Mesenchymal stem cell (in vitro differentiated cells and primary cell): ENCODE measurements at regions not wholly inside any gene's neighbourhood (a gene's known extent, or its start where the extent isn't known, plus 50 kb on each side); places are given as distances from the start of the nearest gene placed in this dataset.

Experiments used
- DNase-seq: peaks from one replicate; pipeline ENCODE4 v3.0.0-alpha.2; 2013
- H2AFZ ChIP-seq: one replicate; pipeline ENCODE4 v1.6.1; 2013; ENCODE audit warnings: low read depth, mild to moderate bottlenecking, control low read depth, inconsistent platforms, low read length, moderate library complexity
- H2AK5ac ChIP-seq: 2 replicates; pipeline ENCODE4 v1.6.1; 2013; ENCODE audit warnings: low read length, moderate library complexity, mild to moderate bottlenecking, inconsistent platforms; ENCODE audit not compliant: severe bottlenecking
- H2BK120ac ChIP-seq: one replicate; pipeline ENCODE4 v1.6.1; 2013; ENCODE audit warnings: low read depth, mild to moderate bottlenecking, inconsistent platforms, low read length, moderate library complexity
- H2BK12ac ChIP-seq, 2 experiments: one replicate each; pipeline ENCODE4 v1.6.1; 2013; ENCODE audit warnings: inconsistent platforms in 2 of 2, low read length in 2 of 2, mild to moderate bottlenecking in 2 of 2, moderate library complexity in 2 of 2, control low read depth in 1 of 2
- H2BK15ac ChIP-seq: one replicate; pipeline ENCODE4 v1.6.1; 2013; ENCODE audit warnings: mild to moderate bottlenecking, low read depth, inconsistent platforms; ENCODE audit not compliant: poor library complexity, severe bottlenecking
- H2BK5ac ChIP-seq: 2 replicates; pipeline ENCODE4 v1.6.1; 2013; ENCODE audit warnings: low read depth, mild to moderate bottlenecking, low read length, control low read depth, inconsistent platforms; ENCODE audit not compliant: poor library complexity, severe bottlenecking
- H3K14ac ChIP-seq, 2 experiments: one replicate each; pipeline ENCODE4 v1.6.1; 2013; ENCODE audit warnings: inconsistent platforms in 2 of 2, low read length in 2 of 2, control low read depth in 1 of 2, mild to moderate bottlenecking in 1 of 2, moderate library complexity in 1 of 2
- H3K18ac ChIP-seq, 2 experiments: one replicate each; pipeline ENCODE4 v1.6.1; 2013; ENCODE audit warnings: inconsistent platforms in 2 of 2, low read length in 2 of 2, control low read depth in 1 of 2, low read depth in 1 of 2, mild to moderate bottlenecking in 1 of 2
- H3K23ac ChIP-seq, 2 experiments: one replicate each; pipeline ENCODE4 v1.6.1; 2013; ENCODE audit warnings: inconsistent platforms in 2 of 2, low read length in 2 of 2, mild to moderate bottlenecking in 2 of 2, moderate library complexity in 2 of 2, control low read depth in 1 of 2
- H3K27ac ChIP-seq: 2 replicates; pipeline ENCODE4 v1.5.1; 2013; ENCODE audit warnings: mild to moderate bottlenecking, moderate library complexity, low read length, control low read depth, inconsistent platforms; ENCODE audit not compliant: poor library complexity, severe bottlenecking
- H3K27me3 ChIP-seq, 2 experiments: 2 replicates each; pipeline versions ENCODE4 v1.6.1 to v1.7.0; 2013; ENCODE audit warnings: low read length in 2 of 2, mild to moderate bottlenecking in 2 of 2, moderate library complexity in 2 of 2, control low read depth in 1 of 2, inconsistent platforms in 1 of 2; ENCODE audit not compliant: control insufficient read depth in 1 of 2, insufficient read depth in 1 of 2
- H3K36me3 ChIP-seq, 2 experiments: 2 replicates each; pipeline versions ENCODE4 v1.6.1 to v1.7.0; 2013; ENCODE audit warnings: low read length in 2 of 2, control low read depth in 1 of 2, inconsistent platforms in 1 of 2, low read depth in 1 of 2, mild to moderate bottlenecking in 1 of 2; ENCODE audit not compliant: insufficient read depth in 2 of 2, control insufficient read depth in 1 of 2
- H3K4ac ChIP-seq, 2 experiments: one replicate each; pipeline ENCODE4 v1.6.1; 2013; ENCODE audit warnings: inconsistent platforms in 2 of 2, low read length in 2 of 2, mild to moderate bottlenecking in 2 of 2, moderate library complexity in 2 of 2, control low read depth in 1 of 2, low read depth in 1 of 2
- H3K4me1 ChIP-seq: 2 replicates; pipeline ENCODE4 v1.6.1; 2013; ENCODE audit warnings: low read depth, low read length, control low read depth; ENCODE audit not compliant: control insufficient read depth, insufficient read depth
- H3K4me2 ChIP-seq: 2 replicates; pipeline ENCODE4 v1.6.1; 2013; ENCODE audit warnings: low read length, mild to moderate bottlenecking, inconsistent platforms; ENCODE audit not compliant: poor library complexity, severe bottlenecking
- H3K4me3 ChIP-seq, 2 experiments: 2 replicates each; pipeline versions ENCODE4 v1.5.1 to v1.7.0; 2013; ENCODE audit warnings: low read length in 2 of 2, mild to moderate bottlenecking in 2 of 2, control low read depth in 1 of 2, low read depth in 1 of 2; ENCODE audit not compliant: insufficient read depth in 1 of 2
- H3K79me1 ChIP-seq: replicated peaks from 2 replicates; pipeline ENCODE4 v1.6.1; 2013; ENCODE audit warnings: mild to moderate bottlenecking, control low read depth, low read length, inconsistent platforms; ENCODE audit not compliant: poor library complexity, severe bottlenecking
- H3K9ac ChIP-seq: 2 replicates; pipeline ENCODE4 v1.7.0; 2013; ENCODE audit warnings: mild to moderate bottlenecking, low read length, moderate library complexity
- H3K9me3 ChIP-seq: 2 replicates; pipeline ENCODE4 v1.7.0; 2013; ENCODE audit warnings: mild to moderate bottlenecking, low read length; ENCODE audit not compliant: control insufficient read depth
- H4K8ac ChIP-seq: one replicate; pipeline ENCODE4 v1.6.1; 2013; ENCODE audit warnings: inconsistent platforms, mild to moderate bottlenecking, low read length, moderate library complexity
- H4K91ac ChIP-seq: one replicate; pipeline ENCODE4 v1.6.1; 2013; ENCODE audit warnings: mild to moderate bottlenecking, low read length, inconsistent platforms
- WGBS: methylation state at CpG from one replicate; pipeline ENCODE4 v1.1.7; 2013; ENCODE audit warnings: mixed read lengths; 5-methylcytosine and 5-hydroxymethylcytosine counted together

- Histone ChIP-seq H4K8ac (no peak overlapping the region), H4K91ac (no peak overlapping the region), H2BK15ac (no peak overlapping the region), H3K4ac (no peak overlapping the region), H3K36me3 (no peaks in the 10 kb centered on the region), H3K9ac (no peak overlapping the region), H2BK5ac (no peak overlapping the region), H2AFZ (no peak overlapping the region), H3K4me1 (no peaks in the 10 kb centered on the region), H3K27me3 (no peaks in the 10 kb centered on the region), H3K18ac (no peak overlapping the region), H3K4me2 (no peak overlapping the region), H3K79me1 (no peaks in the 10 kb centered on the region), H3K23ac (no peak overlapping the region), H3K9me3 (peaks cover 16% of the 10 kb centered on the region), H3K14ac (no peak overlapping the region), H3K4me3 (no peak overlapping the region), H2AK5ac (no peak overlapping the region), H3K27ac (no peak overlapping the region), H2BK120ac (no peak overlapping the region), H2BK12ac (no peak overlapping the region)
- 84% methylated on average over 6 of the region's 11 CpGs for WGBS
- no peak for DNase-seq
Measured at GRCh38 chr13:111866731-111867245, 200.2 kb upstream of the SOX1 start.

GRCh38 chr13:111867657-111868056 is 199.3 kb upstream of the SOX1 start:
- no peak overlapping the region for H3K23ac ChIP-seq
- no CpG with 5 or more reads among the region's 1 CpG for WGBS
- no peak overlapping the region for H2BK12ac ChIP-seq
- no peak overlapping the region for H2BK120ac ChIP-seq
- H3K27me3 ChIP-seq: no peaks in the 10 kb centered on the region
- H4K91ac ChIP-seq: no peak overlapping the region
- no peaks in the 10 kb centered on the region for H3K79me1 ChIP-seq
- no peaks in the 10 kb centered on the region for H3K36me3 ChIP-seq
- H3K4me3 ChIP-seq: no peak overlapping the region
- H2BK15ac ChIP-seq: no peak overlapping the region
- H3K18ac ChIP-seq: no peak overlapping the region
- H2AFZ ChIP-seq: no peak overlapping the region
- H3K4me1 ChIP-seq: no peaks in the 10 kb centered on the region
- no peak for DNase-seq
- no peak overlapping the region for H3K4me2 ChIP-seq
- peaks cover 11% of the 10 kb centered on the region for H3K9me3 ChIP-seq
- no peak overlapping the region for H2BK5ac ChIP-seq
- H4K8ac ChIP-seq: no peak overlapping the region
- H3K27ac ChIP-seq: no peak overlapping the region
- no peak overlapping the region for H2AK5ac ChIP-seq
- no peak overlapping the region for H3K9ac ChIP-seq
- no peak overlapping the region for H3K4ac ChIP-seq
- no peak overlapping the region for H3K14ac ChIP-seq

GRCh38 chr13:111868716-111869115 is 198.2 kb upstream of the SOX1 start:
- Histone ChIP-seq H4K8ac (no peak overlapping the region), H2BK12ac (no peak overlapping the region), H3K9me3 (peaks cover 10% of the 10 kb centered on the region), H3K4me1 (no peaks in the 10 kb centered on the region), H2BK120ac (no peak overlapping the region), H3K79me1 (no peaks in the 10 kb centered on the region), H4K91ac (no peak overlapping the region), H2BK15ac (no peak overlapping the region), H2AK5ac (no peak overlapping the region), H3K4ac (no peak overlapping the region), H3K9ac (no peak overlapping the region), H3K36me3 (no peaks in the 10 kb centered on the region), H3K4me3 (no peak overlapping the region), H2AFZ (no peak overlapping the region), H2BK5ac (no peak overlapping the region), H3K14ac (no peak overlapping the region), H3K27ac (no peak overlapping the region), H3K18ac (no peak overlapping the region), H3K27me3 (no peaks in the 10 kb centered on the region), H3K23ac (no peak overlapping the region), H3K4me2 (no peak overlapping the region)
- no peak for DNase-seq
- WGBS: 64% methylated on average over 3 of the region's 3 CpGs

- Histone ChIP-seq H2BK15ac (no peak overlapping the region), H4K8ac (no peak overlapping the region), H4K91ac (no peak overlapping the region), H3K79me1 (no peaks in the 10 kb centered on the region), H3K36me3 (no peaks in the 10 kb centered on the region), H3K4me2 (no peak overlapping the region), H3K4me1 (no peaks in the 10 kb centered on the region), H3K9me3 (peaks cover 6% of the 10 kb centered on the region), H2BK120ac (no peak overlapping the region), H2AK5ac (no peak overlapping the region), H3K23ac (no peak overlapping the region), H3K4me3 (no peak overlapping the region), H2BK5ac (no peak overlapping the region), H3K18ac (no peak overlapping the region), H3K14ac (no peak overlapping the region), H3K27ac (no peak overlapping the region), H2BK12ac (no peak overlapping the region), H3K9ac (no peak overlapping the region), H3K27me3 (no peaks in the 10 kb centered on the region), H2AFZ (no peak overlapping the region), H3K4ac (no peak overlapping the region)
- no peak for DNase-seq
- WGBS: 77% methylated on average over 11 of the region's 12 CpGs
Measured at GRCh38 chr13:111872475-111873150, 194.3 kb upstream of the SOX1 start.
